Pons (tissue), 1 donor: ENCODE measurements at regions not wholly inside any gene's neighbourhood (a gene's known extent, or its start where the extent isn't known, plus 50 kb on each side); places are given as distances from the start of the nearest gene placed in this dataset.
"Not testable (repeated sequence)": the region's sequence is repeated elsewhere in the genome, so short reads cannot be mapped to it uniquely, and the experiment has no call there.

ENCODE experiments used
- DNase-seq: peaks from one replicate; pipeline ENCODE4 v3.0.0-alpha.2; 2016; ENCODE audit warnings: low spot score

GRCh38 chr17:64785011-64785421 lies 122.9 kb upstream of the SMURF2 start:
- DNase-seq = no peak

DNA sequence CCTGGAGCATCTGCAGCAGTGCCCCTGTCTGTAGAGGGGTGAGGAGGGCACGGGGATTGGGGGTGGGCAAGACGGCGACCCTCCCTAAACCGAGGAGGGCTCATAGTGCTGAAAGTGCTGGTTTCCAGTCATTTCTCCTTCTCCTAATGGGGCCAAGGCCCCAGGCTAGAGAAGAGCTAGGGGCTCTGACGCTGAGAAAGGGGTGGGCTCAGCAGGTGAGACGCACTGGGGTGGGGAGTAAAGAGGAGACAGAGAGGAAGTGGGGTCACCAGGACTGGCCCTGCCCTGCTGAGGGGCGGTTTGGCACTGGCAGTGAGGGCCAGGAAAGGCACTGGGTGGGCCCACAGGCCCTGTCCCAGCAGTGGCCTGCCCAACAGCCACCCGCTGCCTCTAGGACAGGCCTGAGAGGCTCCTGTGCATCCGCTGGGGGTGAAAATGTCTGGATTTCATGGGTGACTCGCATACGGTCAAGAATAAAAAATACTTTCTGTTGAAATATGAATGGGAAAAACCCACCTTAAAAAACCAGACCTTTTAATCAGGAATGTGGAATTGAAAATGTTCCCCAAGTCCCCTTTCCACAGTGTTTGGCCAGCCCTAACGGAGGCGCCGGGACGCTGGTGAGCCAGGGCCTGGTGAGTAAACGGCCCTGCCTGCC lies 122.4 kb upstream of the SMURF2 start:
- no peak for DNase-seq

- DNase-seq = no peak
Measured at GRCh38 chr17:64783556-64784352, 121.6 kb upstream of the SMURF2 start.

DNA sequence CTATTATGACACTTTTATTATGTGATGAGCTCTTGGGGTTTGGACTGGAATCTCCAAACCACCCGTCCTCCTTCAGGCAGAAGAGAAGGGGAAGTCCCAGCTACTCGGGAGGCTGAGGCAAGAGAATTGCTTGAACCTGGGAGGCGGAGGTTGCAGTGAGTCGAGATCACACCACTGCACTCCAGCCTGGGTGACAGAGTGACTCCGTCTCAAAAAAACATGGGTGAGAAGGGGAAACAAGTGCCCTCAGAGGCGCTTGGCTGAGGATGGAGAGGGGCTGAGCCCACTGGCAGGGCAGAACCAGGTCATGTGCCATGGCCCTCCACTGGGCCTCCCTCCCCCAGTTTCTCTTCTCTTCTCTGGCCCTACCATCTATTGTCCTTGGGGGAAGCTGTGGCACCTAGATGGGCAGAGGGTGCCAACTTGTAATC lies 120.9 kb upstream of the SMURF2 start:
- no peak for DNase-seq

DNA sequence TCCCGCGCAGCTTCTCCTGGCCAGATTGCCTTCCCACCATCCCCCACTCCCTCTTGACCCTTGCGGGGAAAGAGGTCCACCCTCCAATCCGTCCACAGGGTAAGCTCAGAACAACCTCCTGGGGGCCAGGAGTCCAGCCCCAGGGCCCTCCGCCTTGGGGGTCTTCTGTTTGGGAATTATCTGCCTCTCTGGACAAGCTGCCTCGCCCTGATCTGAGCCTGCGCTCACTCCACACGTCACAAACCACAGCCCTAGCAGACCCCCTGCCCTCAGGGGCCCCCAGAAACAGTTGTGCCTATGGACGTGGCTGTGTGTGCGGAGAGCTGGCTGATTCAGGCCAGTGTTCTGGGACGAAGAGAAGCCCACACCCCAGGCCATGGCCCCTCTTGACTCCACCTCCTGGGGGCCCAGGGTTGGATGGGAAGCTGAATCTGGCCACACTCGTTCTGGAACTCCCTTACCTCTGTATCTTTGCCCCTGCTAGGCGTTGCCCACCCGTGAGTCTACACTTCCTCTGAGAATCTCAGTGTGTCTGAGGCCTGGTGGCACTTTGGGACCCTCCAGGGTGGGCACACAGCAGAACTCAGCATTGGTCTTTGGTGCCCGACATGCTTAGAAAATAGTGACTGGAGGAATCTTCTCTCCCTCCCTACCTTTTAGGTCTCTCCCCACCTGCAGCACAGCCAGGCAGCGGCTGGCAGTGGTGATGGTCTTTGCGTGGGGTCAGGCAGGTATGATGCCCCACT lies 119.9 kb upstream of the SMURF2 start:
- no peak for DNase-seq

DNA sequence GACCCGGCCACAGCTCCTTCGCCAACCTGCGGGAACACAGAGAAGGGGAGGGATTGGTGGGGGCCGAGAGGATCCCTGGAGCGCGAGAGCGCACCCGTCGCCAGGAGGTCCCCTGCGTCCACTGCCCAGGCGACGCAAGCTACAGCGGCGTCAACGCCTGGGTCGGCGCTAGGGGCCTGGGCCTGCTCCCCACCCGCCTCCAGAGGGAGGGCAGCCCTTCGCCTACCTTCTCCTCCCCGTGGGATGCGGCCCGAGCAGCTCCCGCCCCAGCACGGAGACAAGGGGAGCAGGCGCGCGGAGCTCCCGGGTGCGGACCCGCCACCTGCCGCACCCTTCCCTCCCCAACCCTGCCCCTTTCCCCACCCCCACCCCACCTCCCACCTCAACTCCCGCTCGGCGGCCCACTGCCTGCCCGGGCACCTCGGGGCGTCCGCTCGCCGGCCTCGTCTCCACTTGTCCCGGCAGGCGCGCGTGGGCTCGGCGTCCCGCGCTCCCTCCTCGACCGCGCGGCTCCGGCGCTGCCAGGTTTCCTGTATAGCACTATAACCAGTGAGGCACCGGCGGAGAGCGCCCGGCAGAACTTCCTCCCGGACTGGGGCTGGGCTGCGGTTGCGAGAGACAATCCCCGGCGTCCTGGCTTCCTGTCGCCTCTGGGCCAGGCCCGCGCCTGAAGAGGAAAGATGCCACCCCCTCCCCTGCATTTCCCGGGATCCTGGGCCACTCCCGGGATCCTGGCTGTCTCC lies 119.1 kb upstream of the SMURF2 start:
- DNase-seq = no peak

DNA sequence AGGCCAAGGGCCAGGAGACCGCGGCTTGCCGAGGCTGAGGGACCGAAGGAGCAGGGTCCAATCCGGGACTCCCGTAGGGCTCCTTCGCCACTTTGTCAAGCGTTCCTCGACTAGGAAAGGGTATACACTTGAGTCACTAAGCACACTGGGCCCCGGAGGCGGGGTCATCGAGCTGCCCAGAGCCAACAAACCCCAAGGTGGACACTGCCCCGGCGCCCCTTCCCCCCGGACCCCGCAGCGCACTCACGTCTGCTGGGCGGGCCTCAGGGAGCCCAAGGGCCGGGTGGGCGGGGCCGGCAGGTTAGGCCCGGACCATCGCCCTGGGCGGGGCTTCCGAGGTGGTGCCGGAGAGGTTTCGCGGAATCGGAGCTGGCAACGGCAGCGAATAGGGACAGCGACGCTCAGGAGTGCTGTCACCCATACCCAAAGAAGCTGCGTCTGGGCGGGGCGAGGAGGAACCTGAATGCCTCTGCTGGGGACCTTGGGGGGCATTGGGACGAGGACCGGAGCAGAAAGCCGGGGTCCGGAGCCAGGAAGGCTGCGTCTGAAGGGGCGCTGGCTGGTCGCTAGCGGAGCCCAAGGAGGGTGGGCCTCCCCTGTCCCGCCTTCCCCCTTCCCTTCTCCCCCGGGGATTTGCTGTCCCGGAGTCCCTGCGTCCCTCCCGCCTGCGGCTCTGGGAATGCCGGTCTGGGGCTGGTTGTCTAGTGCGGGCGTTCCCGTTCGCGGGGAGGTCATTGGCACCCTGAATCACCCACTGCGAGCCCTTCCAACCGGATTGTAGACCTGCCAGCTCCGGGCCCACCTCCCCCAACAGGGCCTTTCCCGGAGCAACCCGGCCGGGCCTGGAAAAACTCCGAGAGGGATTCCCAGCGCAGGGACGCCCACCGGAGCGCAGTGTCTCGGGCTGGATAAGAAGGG lies 118.2 kb upstream of the SMURF2 start:
- no peak for DNase-seq

DNA sequence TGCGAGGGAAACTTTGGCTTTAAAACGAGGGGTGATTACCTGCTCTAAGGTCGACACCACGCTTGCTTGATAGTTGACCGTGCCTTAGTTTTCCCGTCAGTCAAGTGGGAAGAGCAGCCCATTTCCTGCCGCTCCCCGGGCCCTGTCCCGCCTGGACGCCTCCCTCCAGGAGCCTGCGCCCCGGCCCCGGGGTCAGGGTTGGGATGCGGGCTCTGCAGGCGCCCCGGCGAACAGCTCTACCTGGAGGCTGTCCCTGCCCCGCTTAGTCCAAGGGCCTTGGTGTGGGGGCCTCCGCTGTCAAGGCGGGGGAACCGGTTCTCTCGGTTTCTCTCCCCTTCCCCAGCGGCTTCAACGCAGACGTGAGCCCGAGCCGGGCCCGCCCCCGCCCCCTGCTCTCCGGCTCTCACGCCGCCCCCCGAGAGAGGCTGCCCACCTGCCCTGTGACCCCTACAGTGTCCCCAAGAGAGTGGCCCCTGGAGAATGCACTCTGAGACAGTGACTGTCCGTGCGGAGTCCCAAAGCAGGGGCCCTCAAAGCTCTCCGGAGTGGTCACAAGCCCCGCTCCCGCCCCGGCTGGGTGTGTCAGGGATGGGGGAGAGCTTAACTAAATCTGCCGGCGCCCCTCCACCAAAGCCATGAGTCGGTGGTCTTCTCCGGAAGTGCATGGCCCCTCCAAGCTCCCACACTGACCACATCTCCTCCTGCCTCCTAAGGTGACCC lies 117.4 kb upstream of the SMURF2 start:
- no peak for DNase-seq

DNA sequence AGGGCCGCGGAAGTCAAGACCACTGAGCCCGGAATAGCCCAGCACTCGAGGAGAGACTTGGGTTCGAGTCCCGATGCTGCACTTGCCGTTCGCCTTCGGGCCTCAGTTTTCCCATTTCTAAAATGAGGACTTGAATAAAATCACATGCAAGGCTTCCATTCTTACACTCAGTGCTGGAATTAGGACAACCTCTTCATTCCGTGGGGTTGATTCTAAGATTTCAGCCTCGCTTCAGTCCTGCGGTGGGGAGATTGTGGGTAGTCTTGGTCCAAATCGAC lies 116.9 kb upstream of the SMURF2 start:
- DNase-seq = not testable (repeated sequence)

DNA sequence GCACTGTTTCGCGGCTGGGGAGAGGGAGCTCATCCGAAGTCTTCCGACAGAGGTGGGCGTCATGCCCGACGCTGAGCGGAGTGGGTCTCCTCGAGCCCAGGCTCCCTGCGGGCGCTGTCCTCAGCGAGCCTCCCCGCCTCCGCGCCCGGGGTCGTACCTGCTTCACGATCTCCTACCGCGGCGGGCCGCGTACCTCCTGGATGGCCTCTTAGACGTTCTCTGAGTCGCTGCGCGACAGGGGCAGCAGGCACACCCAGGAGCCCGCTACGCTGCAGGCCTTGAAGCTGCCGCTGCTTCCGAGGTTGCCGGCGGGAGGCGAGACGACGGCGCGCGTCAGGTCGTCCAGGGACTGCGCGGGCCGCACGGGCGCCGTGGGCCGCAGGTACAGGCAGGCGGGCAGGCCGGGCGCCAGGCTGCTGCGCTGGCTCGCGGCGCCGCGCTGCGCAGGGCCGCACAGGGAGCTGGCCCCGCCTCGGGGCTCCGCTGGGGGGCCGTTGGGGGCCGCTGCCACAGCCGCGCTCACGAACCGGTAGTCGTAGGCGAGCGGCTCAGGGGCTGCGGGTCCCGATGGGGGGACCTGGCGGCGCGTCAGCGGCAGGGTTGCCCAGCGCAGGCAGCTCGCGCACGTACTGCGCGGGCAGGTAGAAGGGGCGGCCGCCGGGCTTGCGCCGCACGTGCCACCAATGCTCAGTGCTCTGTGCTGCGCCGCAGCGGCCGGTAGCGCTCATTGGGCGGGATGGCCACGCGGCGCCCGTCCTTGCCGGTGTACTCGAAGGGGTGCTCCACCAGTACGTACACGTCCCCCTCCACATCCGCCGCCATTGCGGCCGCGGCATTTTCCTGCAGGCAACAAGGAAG lies 116.4 kb upstream of the SMURF2 start:
- no peak for DNase-seq

DNA sequence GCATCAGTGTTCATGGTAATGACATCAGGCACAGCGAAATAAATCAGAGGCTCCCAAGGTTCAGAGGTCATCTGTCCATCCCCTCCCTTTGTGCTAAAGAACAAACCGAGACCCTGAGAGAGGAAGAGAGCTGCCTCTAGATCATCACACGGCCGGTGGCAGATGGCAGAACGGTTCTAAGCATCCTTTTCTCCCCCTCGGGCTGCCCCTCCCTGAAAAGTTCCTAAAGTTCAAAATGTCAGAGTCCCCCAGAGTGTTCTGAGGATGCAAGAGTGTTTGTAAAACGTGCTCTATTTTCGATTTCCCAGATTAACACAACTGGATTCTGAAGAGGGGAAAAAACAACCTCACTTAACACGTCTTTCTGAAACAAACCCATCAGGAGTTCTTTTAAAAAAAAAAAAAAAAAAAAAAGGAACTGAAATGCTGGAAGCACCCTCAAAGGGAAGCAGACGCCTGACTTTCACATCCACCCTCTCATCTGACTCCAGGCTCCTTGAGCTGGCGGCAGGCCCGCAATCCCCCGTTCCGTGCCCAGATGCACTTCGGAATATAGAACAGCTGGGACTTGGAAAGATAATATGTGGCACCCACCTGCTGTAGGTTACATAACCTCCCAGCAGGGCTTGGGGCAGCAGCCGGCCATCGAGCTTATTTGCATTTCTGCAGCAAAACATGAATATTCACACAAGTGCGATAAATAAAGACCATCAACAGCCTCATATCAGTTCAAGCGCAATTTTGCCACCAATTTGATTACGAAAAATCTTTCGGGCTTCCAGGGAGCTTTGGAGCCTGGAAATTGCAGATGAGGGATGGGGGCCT lies 115.5 kb upstream of the SMURF2 start:
- peak; percentile 37 for DNase-seq

DNA sequence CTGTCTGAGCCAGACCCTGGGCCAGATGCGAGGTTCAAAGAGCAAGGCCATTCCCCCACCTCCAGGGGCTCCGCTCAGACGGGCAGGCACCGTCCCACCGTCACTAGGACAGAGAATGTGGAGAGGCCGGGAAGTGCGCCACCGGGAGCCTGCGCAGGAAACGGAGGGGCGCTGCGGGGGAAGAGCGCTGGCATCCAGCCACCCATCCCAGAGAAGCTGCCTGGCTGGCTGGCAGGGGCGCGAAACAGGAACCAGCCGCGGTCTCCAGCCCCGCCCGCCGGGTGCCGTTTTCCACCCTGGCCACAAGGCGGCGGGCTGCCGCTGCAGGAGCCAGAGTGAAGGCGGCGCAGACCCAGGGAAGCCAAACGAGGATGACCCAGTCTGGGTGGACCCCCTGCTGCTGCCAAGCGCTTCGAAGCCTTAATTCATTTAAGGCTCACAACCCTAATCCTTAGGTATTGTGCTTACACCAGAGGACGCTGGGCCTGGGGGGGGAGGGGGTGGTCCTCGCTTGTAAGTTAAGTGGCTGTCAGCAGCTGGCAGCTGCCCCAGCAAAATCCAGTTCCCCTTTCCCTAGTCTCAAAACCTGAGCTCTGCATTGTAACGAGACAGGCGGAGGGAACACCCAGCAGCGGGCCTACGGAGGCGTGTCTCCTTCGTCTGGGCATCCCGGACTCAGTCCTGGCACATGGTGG lies 114.8 kb upstream of the SMURF2 start:
- DNase-seq = peak; percentile 70

GRCh38 chr17:64775701-64776570 lies 113.8 kb upstream of the SMURF2 start:
- DNase-seq = no peak

- DNase-seq = no peak
Measured at GRCh38 chr17:64774888-64775540, 112.9 kb upstream of the SMURF2 start.

- no peak for DNase-seq
Measured at GRCh38 chr17:64773836-64774761, 112.0 kb upstream of the SMURF2 start.
